Tibial nerve (tissue), 3 donors: ENCODE measurements at regions not wholly inside any gene's neighbourhood (a gene's known extent, or its start where the extent isn't known, plus 50 kb on each side); places are given as distances from the start of the nearest gene placed in this dataset.

Source experiments
- POLR2A ChIP-seq, 2 donors: fragments of 450-650 bp; IDR thresholded peaks; one replicate each; pipeline ENCODE4 v1.6.1; 2017; ENCODE audit warnings: antibody characterized with exemption in 2 of 2, mild to moderate bottlenecking in 2 of 2, moderate library complexity in 2 of 2
- TF ChIP-seq, protein P1 (sequence below), 5 experiments: fragments of 200-600 bp in 3 of 5; fragments of 450-650 bp in 2 of 5; sonication (generic) in 3 of 5; IDR thresholded peaks; one replicate each; pipeline ENCODE4 v1.5.1; 2016 to 2019; ENCODE audit warnings: antibody characterized with exemption in 5 of 5, mild to moderate bottlenecking in 3 of 5, moderate library complexity in 2 of 5

DNA sequence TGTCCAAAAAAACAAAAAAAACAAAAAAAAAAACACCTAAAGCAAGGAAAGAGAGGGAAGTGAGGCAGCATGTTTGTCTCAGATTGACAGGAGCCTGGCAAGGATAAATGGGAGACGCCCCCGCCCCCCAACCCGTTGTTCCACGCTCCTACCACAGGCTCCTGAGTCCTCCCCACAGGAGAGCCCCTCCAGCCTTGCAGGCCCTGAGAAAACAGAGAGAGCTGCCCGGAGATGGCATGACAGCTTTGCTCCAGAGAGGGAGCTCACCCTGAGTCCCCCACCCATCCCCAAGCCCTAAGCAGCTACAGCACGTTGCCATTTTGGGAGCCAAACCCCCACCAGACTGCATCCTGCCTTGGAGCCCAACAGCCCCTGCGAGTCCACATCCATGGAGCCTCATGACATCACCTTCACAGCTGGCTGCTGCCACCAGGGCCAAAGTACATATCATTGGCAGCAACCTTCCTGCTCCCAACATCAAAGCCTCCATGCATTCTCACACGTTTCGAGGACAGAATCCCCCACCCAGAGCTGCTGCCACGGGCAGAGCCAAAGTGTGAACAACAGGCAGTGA is 1283.3 kb downstream of the TYW1 start:
- TF ChIP-seq, protein P1, sequence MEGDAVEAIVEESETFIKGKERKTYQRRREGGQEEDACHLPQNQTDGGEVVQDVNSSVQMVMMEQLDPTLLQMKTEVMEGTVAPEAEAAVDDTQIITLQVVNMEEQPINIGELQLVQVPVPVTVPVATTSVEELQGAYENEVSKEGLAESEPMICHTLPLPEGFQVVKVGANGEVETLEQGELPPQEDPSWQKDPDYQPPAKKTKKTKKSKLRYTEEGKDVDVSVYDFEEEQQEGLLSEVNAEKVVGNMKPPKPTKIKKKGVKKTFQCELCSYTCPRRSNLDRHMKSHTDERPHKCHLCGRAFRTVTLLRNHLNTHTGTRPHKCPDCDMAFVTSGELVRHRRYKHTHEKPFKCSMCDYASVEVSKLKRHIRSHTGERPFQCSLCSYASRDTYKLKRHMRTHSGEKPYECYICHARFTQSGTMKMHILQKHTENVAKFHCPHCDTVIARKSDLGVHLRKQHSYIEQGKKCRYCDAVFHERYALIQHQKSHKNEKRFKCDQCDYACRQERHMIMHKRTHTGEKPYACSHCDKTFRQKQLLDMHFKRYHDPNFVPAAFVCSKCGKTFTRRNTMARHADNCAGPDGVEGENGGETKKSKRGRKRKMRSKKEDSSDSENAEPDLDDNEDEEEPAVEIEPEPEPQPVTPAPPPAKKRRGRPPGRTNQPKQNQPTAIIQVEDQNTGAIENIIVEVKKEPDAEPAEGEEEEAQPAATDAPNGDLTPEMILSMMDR (IDR thresholded peaks at IDR 0.05): no peak
- no peak for TF ChIP-seq POLR2A (IDR thresholded peaks at IDR 0.05)
